B cell (primary cell): ENCODE measurements at regions not wholly inside any gene's neighbourhood (a gene's known extent, or its start where the extent isn't known, plus 50 kb on each side); places are given as distances from the start of the nearest gene placed in this dataset.

Experiments
- ATAC-seq: fragments of 200-7000 bp; cut with Tn5 transposase; one replicate; pipeline ENCODE4 v1.10.0; 2021; ENCODE audit warnings: low read depth, mild to moderate bottlenecking, moderate number of reproducible peaks, moderate library complexity
- CTCF ChIA-PET: fragments of 350-600 bp; sonication (Branson Sonifier 250); formaldehyde crosslinking; loops from one replicate; lab custom pipeline; 2021; ENCODE audit warnings: antibody characterized with exemption, inconsistent platforms; lab: Charles Lee
- POLR2A ChIA-PET: fragments of 350-600 bp; sonication (Branson Sonifier 250); formaldehyde crosslinking; loops from one replicate; lab custom pipeline; 2021; ENCODE audit warnings: antibody characterized with exemption; lab: Charles Lee
- DNase-seq: peaks from one replicate; pipeline ENCODE4 v3.0.0; 2013
- H2AFZ ChIP-seq: 2 replicates; pipeline ENCODE4 v1.6.1; 2012; ENCODE audit warnings: mild to moderate bottlenecking, low read depth, low read length; ENCODE audit not compliant: insufficient read depth, poor library complexity, severe bottlenecking
- H3K27ac ChIP-seq, 2 donors: 1 replicate in 1 of 2; 2 replicates in 1 of 2; pipeline ENCODE4 v1.5.1; 2012 to 2013; ENCODE audit warnings: low read length in 2 of 2, mild to moderate bottlenecking in 2 of 2, moderate library complexity in 1 of 2
- H3K27me3 ChIP-seq, 4 experiments: fragments of 200-600 bp in 1 of 4; sonication (generic) in 1 of 4; replicated peaks in 1 of 4; 1 replicate in 2 of 4; 2 replicates in 2 of 4; pipeline versions ENCODE4 v1.6.1 to v1.7.0; 2013 to 2016; ENCODE audit warnings: low read length in 3 of 4, mild to moderate bottlenecking in 2 of 4, mixed read lengths in 1 of 4, moderate library complexity in 1 of 4; ENCODE audit not compliant: insufficient read depth in 4 of 4, control insufficient read depth in 3 of 4; ENCODE audit errors: control extremely low read depth in 1 of 4
- H3K36me3 ChIP-seq, 2 experiments: replicated peaks in 1 of 2; 1 replicate in 1 of 2; 2 replicates in 1 of 2; pipeline versions ENCODE4 v1.6.1 to v1.7.1; 2013; ENCODE audit warnings: low read length in 1 of 2; ENCODE audit not compliant: insufficient read depth in 2 of 2, control insufficient read depth in 1 of 2; ENCODE audit errors: control extremely low read depth in 1 of 2, extremely low read depth in 1 of 2
- H3K4me1 ChIP-seq, 2 donors: fragments of 200-600 bp in 1 of 2; sonication (generic) in 1 of 2; 1 replicate in 1 of 2; 2 replicates in 1 of 2; pipeline versions ENCODE4 v1.5.1 to v1.6.1; 2013 to 2017; ENCODE audit warnings: low read length in 2 of 2; ENCODE audit not compliant: control insufficient read depth in 2 of 2, insufficient read depth in 2 of 2
- H3K4me2 ChIP-seq: replicated peaks from 2 replicates; pipeline ENCODE3; 2012; ENCODE audit warnings: mild to moderate bottlenecking, low read depth, low read length; ENCODE audit not compliant: poor library complexity, severe bottlenecking
- H3K4me3 ChIP-seq, 5 experiments: fragments of 200-600 bp in 1 of 5; sonication (generic) in 1 of 5; 1 replicate in 3 of 5; 2 replicates in 2 of 5; pipeline versions ENCODE4 v1.5.1 to v1.7.0; 2011 to 2016; ENCODE audit warnings: low read length in 4 of 5, mild to moderate bottlenecking in 4 of 5, low read depth in 2 of 5, control low read depth in 1 of 5, moderate library complexity in 1 of 5; ENCODE audit not compliant: insufficient read depth in 1 of 5; ENCODE audit errors: control extremely low read depth in 1 of 5, extremely low read depth in 1 of 5
- H3K79me2 ChIP-seq: fragments of 200-600 bp; sonication (generic); one replicate; pipeline ENCODE4 v1.6.0; 2016; ENCODE audit warnings: low read length; ENCODE audit not compliant: control insufficient read depth, insufficient read depth
- H3K9ac ChIP-seq: fragments of 200-600 bp; sonication (generic); 2 replicates; pipeline ENCODE4 v1.6.1; 2017; ENCODE audit warnings: mild to moderate bottlenecking, low read length, moderate library complexity
- H3K9me3 ChIP-seq, 3 donors: one replicate each; pipeline versions ENCODE4 v1.6.1 to v1.7.1; 2013; ENCODE audit warnings: low read length in 2 of 3; ENCODE audit not compliant: control insufficient read depth in 2 of 3, insufficient read depth in 1 of 3; ENCODE audit errors: control extremely low read depth in 1 of 3
- H4K20me1 ChIP-seq: 2 replicates; pipeline ENCODE4 v1.6.0; 2012; ENCODE audit warnings: mild to moderate bottlenecking, low read length; ENCODE audit not compliant: insufficient read depth, control insufficient read depth, poor library complexity, severe bottlenecking
- H3K27ac Mint-ChIP-seq: one replicate; pipeline ENCODE4 v1.8.0; 2021; ENCODE audit warnings: mixed read lengths
- H3K27me3 Mint-ChIP-seq: one replicate; pipeline ENCODE4 v1.8.0; 2021; ENCODE audit warnings: mixed read lengths
- H3K4me1 Mint-ChIP-seq: one replicate; pipeline ENCODE4 v1.8.0; 2021; ENCODE audit warnings: mixed read lengths
- H3K4me3 Mint-ChIP-seq: one replicate; pipeline ENCODE4 v1.8.0; 2021; ENCODE audit warnings: mixed read lengths
- H3K9me3 Mint-ChIP-seq: one replicate; pipeline ENCODE4 v1.8.0; 2022; ENCODE audit warnings: mixed read lengths; ENCODE audit not compliant: insufficient read depth
- EZH2 ChIP-seq: IDR thresholded peaks from 2 replicates; pipeline ENCODE4 v1.6.1; 2012; ENCODE audit warnings: borderline replicate concordance, low read depth, mild to moderate bottlenecking, moderate library complexity, low read length; ENCODE audit not compliant: insufficient read depth, poor library complexity, severe bottlenecking
- WGBS: methylation state at CpG from one replicate; pipeline ENCODE4 v1.1.5; 2013; ENCODE audit warnings: missing lambda C conversion rate; ENCODE audit not compliant: insufficient coverage; 5-methylcytosine and 5-hydroxymethylcytosine counted together
- intact Hi-C: fragments of 100-400 bp; cut with micrococcal nuclease; formaldehyde crosslinking; loops from one replicate; pipeline ENCODE4 v1.10.0; 2022
- TF ChIP-seq, protein P1 (sequence below): fragments of 200-600 bp; IDR thresholded peaks from one replicate; pipeline ENCODE4 v1.8.0; 2022; ENCODE audit warnings: antibody characterized with exemption, mild to moderate bottlenecking

DNA sequence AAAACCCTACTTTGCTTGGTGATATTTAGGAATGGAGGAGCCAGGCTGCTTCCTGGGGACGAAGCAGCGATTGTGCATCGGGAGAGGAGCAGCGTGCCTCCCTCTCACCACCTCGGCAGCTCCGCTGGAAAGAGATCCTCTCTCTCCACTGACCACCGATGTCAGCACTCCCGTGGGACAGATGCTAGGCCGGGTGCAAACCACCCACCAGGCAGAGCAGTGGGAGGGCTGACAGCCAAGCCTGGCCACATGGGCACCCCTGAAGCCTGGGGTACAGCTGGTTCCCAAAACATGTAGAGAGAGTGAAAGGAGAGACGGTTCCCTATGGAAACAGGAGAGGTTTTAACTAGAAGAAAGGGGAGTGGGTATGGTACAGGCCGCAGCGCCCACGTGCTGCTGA is 220.0 kb downstream of the ANKRD60 start:
- Histone ChIP-seq H4K20me1 (no peaks in the 10 kb centered on the region), H3K27ac (no peak overlapping the region), H3K4me3 (no peak overlapping the region), H3K27me3 (peaks cover 0 to 5% (median 0%) of the 10 kb centered on the region in 4 experiments), H2AFZ (no peak overlapping the region), H3K9me3 (peaks cover 0 to 3% (median 0%) of the 10 kb centered on the region in 3 donors), H3K9ac (no peak overlapping the region), H3K4me2 (no peak overlapping the region), H3K79me2 (no peaks in the 10 kb centered on the region), H3K4me1 (no peaks in the 10 kb centered on the region), H3K36me3 (no peaks in the 10 kb centered on the region)
- Mint-ChIP-seq H3K4me3 (no peak overlapping the region), H3K9me3 (no peaks in the 10 kb centered on the region), H3K4me1 (no peaks in the 10 kb centered on the region), H3K27ac (no peak overlapping the region), H3K27me3 (peaks cover 35% of the 10 kb centered on the region)
- ATAC-seq (no peak), DNase-seq (no peak)
- CTCF ChIA-PET, result no interaction called here
- POLR2A ChIA-PET, result no interaction called here
- 85% methylated on average over 13 of the region's 13 CpGs for WGBS
- intact Hi-C loops, result no loop called here
- TF ChIP-seq EZH2, result no peak
- TF ChIP-seq, protein P1, sequence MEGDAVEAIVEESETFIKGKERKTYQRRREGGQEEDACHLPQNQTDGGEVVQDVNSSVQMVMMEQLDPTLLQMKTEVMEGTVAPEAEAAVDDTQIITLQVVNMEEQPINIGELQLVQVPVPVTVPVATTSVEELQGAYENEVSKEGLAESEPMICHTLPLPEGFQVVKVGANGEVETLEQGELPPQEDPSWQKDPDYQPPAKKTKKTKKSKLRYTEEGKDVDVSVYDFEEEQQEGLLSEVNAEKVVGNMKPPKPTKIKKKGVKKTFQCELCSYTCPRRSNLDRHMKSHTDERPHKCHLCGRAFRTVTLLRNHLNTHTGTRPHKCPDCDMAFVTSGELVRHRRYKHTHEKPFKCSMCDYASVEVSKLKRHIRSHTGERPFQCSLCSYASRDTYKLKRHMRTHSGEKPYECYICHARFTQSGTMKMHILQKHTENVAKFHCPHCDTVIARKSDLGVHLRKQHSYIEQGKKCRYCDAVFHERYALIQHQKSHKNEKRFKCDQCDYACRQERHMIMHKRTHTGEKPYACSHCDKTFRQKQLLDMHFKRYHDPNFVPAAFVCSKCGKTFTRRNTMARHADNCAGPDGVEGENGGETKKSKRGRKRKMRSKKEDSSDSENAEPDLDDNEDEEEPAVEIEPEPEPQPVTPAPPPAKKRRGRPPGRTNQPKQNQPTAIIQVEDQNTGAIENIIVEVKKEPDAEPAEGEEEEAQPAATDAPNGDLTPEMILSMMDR, result no peak

DNA sequence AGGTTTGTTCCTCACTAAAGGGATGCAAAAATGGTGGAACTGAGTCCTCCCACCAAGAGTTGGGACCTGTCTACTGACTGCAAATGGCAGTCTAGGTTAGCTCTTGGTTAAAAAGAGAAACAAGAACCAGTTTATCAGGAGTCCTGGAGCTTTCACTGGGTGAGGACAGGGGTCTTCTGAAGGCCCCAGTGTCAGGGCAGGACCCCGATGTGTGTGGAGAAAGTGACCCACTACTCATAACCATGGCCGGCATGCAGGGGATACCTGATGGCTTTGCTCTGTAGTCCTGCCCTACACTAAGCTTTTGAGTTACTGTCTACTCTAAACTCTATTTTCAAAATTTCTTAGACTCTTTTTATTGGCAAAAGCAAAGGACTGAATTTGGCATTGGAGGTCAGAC is 220.5 kb downstream of the ANKRD60 start:
- Histone ChIP-seq H3K9me3 (peaks cover 0 to 5% (median 0%) of the 10 kb centered on the region in 3 donors), H2AFZ (no peak overlapping the region), H3K4me2 (no peak overlapping the region), H3K79me2 (no peaks in the 10 kb centered on the region), H3K27me3 (peaks cover 0 to 5% (median 0%) of the 10 kb centered on the region in 4 experiments), H3K4me1 (no peaks in the 10 kb centered on the region), H3K4me3 (no peak overlapping the region), H3K36me3 (no peaks in the 10 kb centered on the region), H3K27ac (no peak overlapping the region), H3K9ac (no peak overlapping the region), H4K20me1 (no peaks in the 10 kb centered on the region)
- ATAC-seq (no peak), DNase-seq (no peak)
- no peaks in the 10 kb centered on the region for H3K4me1 Mint-ChIP-seq
- TF ChIP-seq, protein P1, result no peak
- no peak for TF ChIP-seq EZH2
- WGBS, result 100% methylated on average over 2 of the region's 2 CpGs
- H3K9me3 Mint-ChIP-seq, result no peaks in the 10 kb centered on the region
- ChIA-PET POLR2A (no interaction called here), CTCF (no interaction called here)
- intact Hi-C loops, result no loop called here
- no peak overlapping the region for H3K27ac Mint-ChIP-seq
- peaks cover 35% of the 10 kb centered on the region for H3K27me3 Mint-ChIP-seq
- H3K4me3 Mint-ChIP-seq, result no peak overlapping the region
